Heart left ventricle (tissue), 16 donors: ENCODE measurements at regions not wholly inside any gene's neighbourhood (a gene's known extent, or its start where the extent isn't known, plus 50 kb on each side); places are given as distances from the start of the nearest gene placed in this dataset.

Experiments used
- ATAC-seq, 4 donors: fragments of 200-7000 bp; cut with Tn5 transposase; one replicate each; pipeline ENCODE4 v1.9.1; 2020 to 2022; ENCODE audit warnings: moderate library complexity in 4 of 4, mild to moderate bottlenecking in 3 of 4, moderate number of reproducible peaks in 1 of 4
- DNase-seq, 5 donors: peaks; one replicate each; pipeline ENCODE4 v3.0.0-alpha.2; 2020
- H3K27ac ChIP-seq, 12 donors: fragments of 200-600 bp; sonication (generic) in 4 of 12; one replicate each; pipeline versions ENCODE4 v1.5.0 to v1.8.0; 2016 to 2022; ENCODE audit warnings: mild to moderate bottlenecking in 2 of 12
- H3K27me3 ChIP-seq, 9 donors: fragments of 200-600 bp; sonication (generic) in 2 of 9; one replicate each; pipeline versions ENCODE4 v1.5.1 to v1.8.0; 2016 to 2022; ENCODE audit warnings: mild to moderate bottlenecking in 3 of 9
- H3K36me3 ChIP-seq, 9 donors: fragments of 200-600 bp; sonication (generic) in 2 of 9; one replicate each; pipeline versions ENCODE4 v1.5.0 to v1.8.0; 2018 to 2022; ENCODE audit warnings: mild to moderate bottlenecking in 2 of 9
- H3K4me1 ChIP-seq, 12 donors: fragments of 200-600 bp; sonication (generic) in 4 of 12; one replicate each; pipeline versions ENCODE4 v1.5.0 to v1.8.0; 2016 to 2022; ENCODE audit warnings: mild to moderate bottlenecking in 3 of 12
- H3K4me3 ChIP-seq, 12 donors: fragments of 200-600 bp; sonication (generic) in 4 of 12; one replicate each; pipeline versions ENCODE4 v1.5.0 to v1.8.0; 2017 to 2022; ENCODE audit warnings: mild to moderate bottlenecking in 9 of 12, moderate library complexity in 4 of 12
- H3K9me3 ChIP-seq, 12 donors: fragments of 200-600 bp; sonication (generic) in 4 of 12; one replicate each; pipeline versions ENCODE4 v1.5.0 to v1.8.0; 2016 to 2022; ENCODE audit warnings: mild to moderate bottlenecking in 1 of 12
- POLR2A ChIP-seq, 2 donors: fragments of 450-650 bp; IDR thresholded peaks; one replicate each; pipeline ENCODE4 v1.6.1; 2017; ENCODE audit warnings: antibody characterized with exemption in 2 of 2, mild to moderate bottlenecking in 2 of 2, moderate library complexity in 2 of 2
- WGBS, 4 donors: extraction: QIAGEN DNeasy Blood & Tissue Kit in 2 of 4; methylation state at CpG; one replicate each; pipeline versions ENCODE4 v1.1.5 to v1.1.7; 2013 to 2018; 5-methylcytosine and 5-hydroxymethylcytosine counted together
- intact Hi-C, 10 donors: fragments of 100-400 bp; cut with DNase I; formaldehyde crosslinking; loops; one replicate each; pipeline versions ENCODE4 v1.11.1 to v1.14.2; 2022
- TF ChIP-seq, protein P1 (sequence below), 12 donors: fragments of 200-600 bp; sonication (generic) in 4 of 12; IDR thresholded peaks; one replicate each; pipeline versions ENCODE4 v1.5.0 to v1.8.0; 2018 to 2022; ENCODE audit warnings: antibody characterized with exemption in 12 of 12, mild to moderate bottlenecking in 5 of 12
- donor health status: ischemic (EF 13 %, LVEDD 7.1; RV severe dilation, severe dysfunction).
- donor health status: healthy with polysubstance abuse.
- donor health status: DM: no; HTN: yes; CAD: no.
- donor health status: DM: no; HTN: no; CAD: no.
- donor health status: ischemic (EF 25% LVEDD 6.9; RV normal size, moderate dysfunction).
- donor health status: ischemic (EF 25% LVEDD 5.7; RV mildly dilated, moderate dysfunction).
- donor health status: healthy.
- donor health status: DM: yes; HTN: yes; CAD: no.
- donor health status: ischemic (EF 35%, LVEDD 5.7; RV mildly dilated, moderate dysfunction).
- donor health status: nonischemic (EF 11% LVEDD 7.7; RV severe dilation, severe dysfunction).
- donor health status: DM: yes; HTN: yes; CAD: no.
- donor health status: PGD.
- donor health status: ischemic (EF 29% LVEDD 5.4; RV normal size, mild dysfunction).
- donor health status: nonischemic (EF 23%, LVEDD 6.1; RV moderate dilation, normal function).

DNA sequence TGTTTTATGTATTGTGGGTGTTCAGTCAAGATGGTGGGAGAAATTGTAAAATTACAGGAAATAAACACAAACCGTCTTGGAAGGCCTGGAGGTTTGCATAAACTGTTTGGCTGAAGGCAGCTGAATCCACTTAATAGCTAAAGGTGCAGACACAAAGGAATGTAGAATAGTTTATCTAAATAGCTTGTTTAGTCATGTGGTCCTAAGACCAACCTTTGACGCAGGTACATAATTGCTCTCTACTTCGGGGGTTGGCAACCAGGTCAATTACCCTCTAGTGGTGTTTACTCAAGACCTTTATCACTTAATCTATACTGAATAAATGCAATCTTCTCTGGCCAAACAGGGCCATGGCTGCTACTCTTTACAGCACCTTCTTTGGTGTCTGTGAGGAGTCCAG is 502.8 kb downstream of the IGSF11 start:
- intact Hi-C loops: no loop called here

DNA sequence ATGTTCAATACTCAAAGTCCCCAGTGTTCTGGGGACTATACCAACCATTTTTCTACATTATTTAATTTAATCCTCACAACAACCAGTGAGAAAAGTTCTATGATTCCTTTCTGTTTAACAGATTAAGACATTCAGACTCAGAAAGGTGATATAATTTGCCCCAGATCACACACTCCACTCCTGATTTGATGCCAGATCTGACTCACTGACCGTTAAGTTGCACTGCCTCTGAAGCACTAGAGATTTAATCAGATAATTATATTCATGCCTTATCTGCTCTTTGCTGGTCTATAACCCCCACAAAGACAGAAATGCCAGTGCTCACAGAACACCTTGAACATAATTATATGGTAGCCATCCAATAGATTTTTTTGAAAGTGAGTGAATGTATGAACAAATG is 501.0 kb downstream of the IGSF11 start:
- intact Hi-C loops: no loop called here
- Histone ChIP-seq H3K27me3 (no peaks in the 10 kb centered on the region), H3K4me3 (no peak overlapping the region), H3K4me1 (no peaks in the 10 kb centered on the region), H3K36me3 (no peaks in the 10 kb centered on the region), H3K27ac (no peak overlapping the region), H3K9me3 (no peaks in the 10 kb centered on the region)
- DNase-seq (no peak), ATAC-seq (no peak)
- WGBS, 4 donors: 31 to 54% (median 46%) methylated on average over 1 of the region's 1 CpG
- TF ChIP-seq, protein P1, sequence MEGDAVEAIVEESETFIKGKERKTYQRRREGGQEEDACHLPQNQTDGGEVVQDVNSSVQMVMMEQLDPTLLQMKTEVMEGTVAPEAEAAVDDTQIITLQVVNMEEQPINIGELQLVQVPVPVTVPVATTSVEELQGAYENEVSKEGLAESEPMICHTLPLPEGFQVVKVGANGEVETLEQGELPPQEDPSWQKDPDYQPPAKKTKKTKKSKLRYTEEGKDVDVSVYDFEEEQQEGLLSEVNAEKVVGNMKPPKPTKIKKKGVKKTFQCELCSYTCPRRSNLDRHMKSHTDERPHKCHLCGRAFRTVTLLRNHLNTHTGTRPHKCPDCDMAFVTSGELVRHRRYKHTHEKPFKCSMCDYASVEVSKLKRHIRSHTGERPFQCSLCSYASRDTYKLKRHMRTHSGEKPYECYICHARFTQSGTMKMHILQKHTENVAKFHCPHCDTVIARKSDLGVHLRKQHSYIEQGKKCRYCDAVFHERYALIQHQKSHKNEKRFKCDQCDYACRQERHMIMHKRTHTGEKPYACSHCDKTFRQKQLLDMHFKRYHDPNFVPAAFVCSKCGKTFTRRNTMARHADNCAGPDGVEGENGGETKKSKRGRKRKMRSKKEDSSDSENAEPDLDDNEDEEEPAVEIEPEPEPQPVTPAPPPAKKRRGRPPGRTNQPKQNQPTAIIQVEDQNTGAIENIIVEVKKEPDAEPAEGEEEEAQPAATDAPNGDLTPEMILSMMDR (IDR thresholded peaks at IDR 0.05): no peak
- no peak for TF ChIP-seq POLR2A (IDR thresholded peaks at IDR 0.05)

More for the DNA sequence above, 502.8 kb downstream of the IGSF11 start:
- 43 to 88% (median 49%) methylated on average over 3 of the region's 3 CpGs for whole genome bisulfite sequencing, 4 donors
- Histone ChIP-seq H3K36me3 (no peaks in the 10 kb centered on the region), H3K27ac (no peak overlapping the region), H3K9me3 (no peaks in the 10 kb centered on the region), H3K27me3 (no peaks in the 10 kb centered on the region), H3K4me1 (no peaks in the 10 kb centered on the region), H3K4me3 (no peak overlapping the region)
- DNase-seq (no peak), ATAC-seq (no peak)
- TF ChIP-seq, protein P1 (IDR thresholded peaks at IDR 0.05): no peak
- TF ChIP-seq POLR2A (IDR thresholded peaks at IDR 0.05): no peak

DNA sequence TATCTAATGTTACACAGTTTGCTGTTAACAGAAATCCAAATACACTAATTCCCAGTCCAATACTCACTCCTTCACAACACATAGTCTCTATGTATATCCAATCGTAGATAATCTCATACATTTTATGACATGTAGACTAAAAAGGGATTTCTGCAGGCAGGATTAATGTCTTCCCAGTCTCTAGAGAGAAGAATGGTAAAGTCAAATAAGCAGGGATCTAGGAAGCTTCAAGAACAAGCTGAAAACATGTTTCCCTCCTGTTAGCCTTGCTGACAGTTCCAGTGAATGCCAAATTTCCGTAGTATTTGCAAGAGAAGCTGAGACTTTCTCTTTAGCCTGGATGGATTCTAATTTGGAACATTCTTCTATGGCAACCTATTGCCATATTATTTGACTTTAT is 500.1 kb downstream of the IGSF11 start:
- Histone ChIP-seq H3K9me3 (no peaks in the 10 kb centered on the region), H3K27ac (no peak overlapping the region), H3K27me3 (no peaks in the 10 kb centered on the region), H3K4me3 (no peak overlapping the region), H3K36me3 (no peaks in the 10 kb centered on the region), H3K4me1 (no peaks in the 10 kb centered on the region)
- no peak for DNase-seq
- ATAC-seq: no peak
- 0 to 65% (median 23%) methylated on average over 2 of the region's 2 CpGs for WGBS, 4 donors
- intact Hi-C loops: no loop called here
- TF ChIP-seq POLR2A (IDR thresholded peaks at IDR 0.05): no peak
- TF ChIP-seq, protein P1 (IDR thresholded peaks at IDR 0.05): no peak

DNA sequence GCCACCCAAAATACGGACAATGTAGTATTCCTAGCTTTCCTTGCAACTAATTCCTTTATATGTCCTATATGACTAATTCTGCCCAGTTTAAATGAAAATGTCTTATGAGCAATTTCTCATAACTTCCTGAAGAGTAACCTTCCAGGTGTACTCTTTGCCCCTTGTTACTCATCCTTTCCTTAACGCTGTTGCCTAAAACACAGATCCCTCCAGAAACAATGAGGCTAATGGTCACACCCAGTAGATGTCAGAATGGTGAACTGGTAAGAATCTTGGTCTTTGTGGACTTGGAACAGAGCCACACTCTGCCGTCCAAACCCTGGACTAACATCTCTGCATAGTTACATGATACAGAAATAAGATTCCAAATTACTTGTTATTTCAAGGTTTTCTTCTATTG is 497.9 kb downstream of the IGSF11 start:
- 62 to 72% (median 65%) methylated on average over 3 of the region's 3 CpGs for WGBS, 4 donors
- no peak overlapping the region for H3K4me3 ChIP-seq
- no peaks in the 10 kb centered on the region for H3K9me3 ChIP-seq
- H3K27me3 ChIP-seq: no peaks in the 10 kb centered on the region
- DNase-seq (no peak), ATAC-seq (no peak)
- no peaks in the 10 kb centered on the region for H3K4me1 ChIP-seq
- no peak overlapping the region for H3K27ac ChIP-seq
- no peaks in the 10 kb centered on the region for H3K36me3 ChIP-seq
- TF ChIP-seq, protein P1 (IDR thresholded peaks at IDR 0.05): no peak
- TF ChIP-seq POLR2A (IDR thresholded peaks at IDR 0.05): no peak
- intact Hi-C loops: no loop called here
